ENCODE measurements at regions not wholly inside any gene's neighbourhood (a gene's known extent, or its start where the extent isn't known, plus 50 kb on each side); places are given as distances from the start of the nearest gene placed in this dataset.

DNA sequence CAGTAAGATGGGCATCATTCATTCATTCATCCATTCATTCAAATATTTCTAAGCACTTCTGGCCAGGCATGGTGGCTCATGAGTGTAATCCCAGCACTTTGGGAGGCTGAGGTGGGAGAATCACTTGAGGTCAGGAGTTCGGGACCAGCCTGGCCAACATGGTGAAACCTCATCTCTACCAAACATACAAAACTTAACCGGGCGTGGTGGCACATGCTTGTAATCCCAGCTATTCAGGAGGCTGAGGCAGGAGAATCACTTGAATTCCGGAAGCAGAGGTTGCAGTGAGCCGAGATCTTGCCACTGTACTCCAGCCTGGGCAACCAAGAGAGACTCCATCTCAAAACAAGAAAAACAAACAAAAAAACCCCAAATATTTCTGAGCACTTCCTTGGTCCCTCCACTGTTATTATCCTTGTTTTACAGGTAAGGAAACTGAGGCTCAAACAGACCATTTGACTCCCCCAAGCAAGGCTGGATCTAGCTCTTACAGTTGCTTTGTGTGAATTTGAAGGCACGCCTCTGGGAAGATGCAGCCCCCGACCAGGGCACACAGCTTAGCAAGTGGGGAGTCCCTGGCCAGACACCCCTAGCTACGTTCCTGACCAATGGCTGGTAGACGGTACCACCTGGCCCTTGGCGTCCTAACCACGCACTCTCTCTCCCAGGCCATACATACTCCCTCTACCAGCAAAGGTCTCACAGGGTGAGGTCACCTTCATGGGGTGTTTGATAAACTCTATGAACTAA lies 50.6 kb upstream of the ODC1 start:
- DNase-seq (ENCODE audit: low spot score) = no peak
- in situ Hi-C loops (cut with MboI; ENCODE audit: low sequenced_read_pairs, unreplicated experiment) = no loop called here
- TF ChIP-seq, protein P1, sequence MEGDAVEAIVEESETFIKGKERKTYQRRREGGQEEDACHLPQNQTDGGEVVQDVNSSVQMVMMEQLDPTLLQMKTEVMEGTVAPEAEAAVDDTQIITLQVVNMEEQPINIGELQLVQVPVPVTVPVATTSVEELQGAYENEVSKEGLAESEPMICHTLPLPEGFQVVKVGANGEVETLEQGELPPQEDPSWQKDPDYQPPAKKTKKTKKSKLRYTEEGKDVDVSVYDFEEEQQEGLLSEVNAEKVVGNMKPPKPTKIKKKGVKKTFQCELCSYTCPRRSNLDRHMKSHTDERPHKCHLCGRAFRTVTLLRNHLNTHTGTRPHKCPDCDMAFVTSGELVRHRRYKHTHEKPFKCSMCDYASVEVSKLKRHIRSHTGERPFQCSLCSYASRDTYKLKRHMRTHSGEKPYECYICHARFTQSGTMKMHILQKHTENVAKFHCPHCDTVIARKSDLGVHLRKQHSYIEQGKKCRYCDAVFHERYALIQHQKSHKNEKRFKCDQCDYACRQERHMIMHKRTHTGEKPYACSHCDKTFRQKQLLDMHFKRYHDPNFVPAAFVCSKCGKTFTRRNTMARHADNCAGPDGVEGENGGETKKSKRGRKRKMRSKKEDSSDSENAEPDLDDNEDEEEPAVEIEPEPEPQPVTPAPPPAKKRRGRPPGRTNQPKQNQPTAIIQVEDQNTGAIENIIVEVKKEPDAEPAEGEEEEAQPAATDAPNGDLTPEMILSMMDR (IDR thresholded peaks at IDR 0.05; ENCODE audit: borderline replicate concordance, control extremely low read depth, extremely low read depth, insufficient read depth, missing control alignments) = no peak
